Activated naive CD8-positive, alpha-beta T cell treated with anti-CD3 and anti-CD28 coated beads for 36 hours (primary cell): ENCODE measurements at regions not wholly inside any gene's neighbourhood (a gene's known extent, or its start where the extent isn't known, plus 50 kb on each side); places are given as distances from the start of the nearest gene placed in this dataset.
"Not testable (repeated sequence)": the region's sequence is repeated elsewhere in the genome, so short reads cannot be mapped to it uniquely, and the experiment has no call there.

Experiments
- DNase-seq: peaks from one replicate; pipeline ENCODE4 v3.0.0; 2021
- H3K27ac Mint-ChIP-seq: one replicate; pipeline ENCODE4 v1.8.0; 2022; ENCODE audit warnings: mild to moderate bottlenecking, moderate library complexity, mixed read lengths
- H3K27me3 Mint-ChIP-seq: one replicate; pipeline ENCODE4 v1.8.0; 2022; ENCODE audit warnings: mild to moderate bottlenecking, mixed read lengths
- H3K36me3 Mint-ChIP-seq: one replicate; pipeline ENCODE4 v1.8.0; 2021; ENCODE audit warnings: mild to moderate bottlenecking, mixed read lengths
- H3K4me1 Mint-ChIP-seq: one replicate; pipeline ENCODE4 v1.8.0; 2021; ENCODE audit warnings: mixed read lengths
- H3K4me3 Mint-ChIP-seq: one replicate; pipeline ENCODE4 v1.8.0; 2022; ENCODE audit warnings: mild to moderate bottlenecking, moderate library complexity, mixed read lengths
- H3K9me3 Mint-ChIP-seq: one replicate; pipeline ENCODE4 v1.8.0; 2022; ENCODE audit warnings: mixed read lengths

- H3K36me3 Mint-ChIP-seq = no peaks in the 10 kb centered on the region
- no peak for DNase-seq
- H3K4me3 Mint-ChIP-seq = no peak overlapping the region
- peaks cover under 1% of the 10 kb centered on the region for H3K9me3 Mint-ChIP-seq
- no peak overlapping the region for H3K27ac Mint-ChIP-seq
- peaks cover 3% of the 10 kb centered on the region for H3K4me1 Mint-ChIP-seq
- H3K27me3 Mint-ChIP-seq = no peaks in the 10 kb centered on the region
Measured at GRCh38 chr10:26355241-26355640, 82.9 kb upstream of the APBB1IP start.

- Mint-ChIP-seq H3K4me1 (peaks cover 3% of the 10 kb centered on the region), H3K36me3 (no peaks in the 10 kb centered on the region), H3K27me3 (no peaks in the 10 kb centered on the region), H3K9me3 (no peaks in the 10 kb centered on the region), H3K4me3 (no peak overlapping the region), H3K27ac (no peak overlapping the region)
- no peak for DNase-seq
Measured at GRCh38 chr10:26357203-26357602, 80.9 kb upstream of the APBB1IP start.

- no peaks in the 10 kb centered on the region for H3K36me3 Mint-ChIP-seq
- no peak overlapping the region for H3K27ac Mint-ChIP-seq
- no peak for DNase-seq
- H3K4me1 Mint-ChIP-seq = peaks cover 3% of the 10 kb centered on the region
- no peaks in the 10 kb centered on the region for H3K9me3 Mint-ChIP-seq
- H3K4me3 Mint-ChIP-seq = no peak overlapping the region
- no peaks in the 10 kb centered on the region for H3K27me3 Mint-ChIP-seq
Measured at GRCh38 chr10:26358071-26358470, 80.1 kb upstream of the APBB1IP start.

GRCh38 chr10:26359670-26360069 is 78.5 kb upstream of the APBB1IP start:
- DNase-seq = no peak
- H3K36me3 Mint-ChIP-seq = no peaks in the 10 kb centered on the region
- no peaks in the 10 kb centered on the region for H3K27me3 Mint-ChIP-seq
- no peak overlapping the region for H3K4me3 Mint-ChIP-seq
- no peak overlapping the region for H3K27ac Mint-ChIP-seq
- peaks cover 3% of the 10 kb centered on the region for H3K4me1 Mint-ChIP-seq
- H3K9me3 Mint-ChIP-seq = no peaks in the 10 kb centered on the region

GRCh38 chr10:26361351-26361750 is 76.8 kb upstream of the APBB1IP start:
- peaks cover 6% of the 10 kb centered on the region for H3K4me1 Mint-ChIP-seq

GRCh38 chr10:26361971-26362370 is 76.2 kb upstream of the APBB1IP start:
- peaks cover 6% of the 10 kb centered on the region for H3K4me1 Mint-ChIP-seq
- no peak for DNase-seq
- no peak overlapping the region for H3K4me3 Mint-ChIP-seq
- H3K36me3 Mint-ChIP-seq = no peaks in the 10 kb centered on the region
- no peak overlapping the region for H3K27ac Mint-ChIP-seq
- no peaks in the 10 kb centered on the region for H3K27me3 Mint-ChIP-seq
- H3K9me3 Mint-ChIP-seq = no peaks in the 10 kb centered on the region

More at GRCh38 chr10:26361351-26361750, 76.8 kb upstream of the APBB1IP start:
- Mint-ChIP-seq H3K36me3 (no peaks in the 10 kb centered on the region), H3K27me3 (no peaks in the 10 kb centered on the region), H3K27ac (no peak overlapping the region), H3K9me3 (no peaks in the 10 kb centered on the region), H3K4me3 (no peak overlapping the region)
- no peak for DNase-seq

GRCh38 chr10:26365681-26366358 is 72.3 kb upstream of the APBB1IP start:
- Mint-ChIP-seq H3K36me3 (no peaks in the 10 kb centered on the region), H3K27ac (no peak overlapping the region), H3K4me3 (no peak overlapping the region), H3K9me3 (peaks cover 7% of the 10 kb centered on the region), H3K4me1 (peaks cover 3% of the 10 kb centered on the region), H3K27me3 (no peaks in the 10 kb centered on the region)
- DNase-seq = peak; percentile 1

- not testable (repeated sequence) for H3K27me3 Mint-ChIP-seq, H3K4me1 Mint-ChIP-seq, H3K27ac Mint-ChIP-seq, H3K36me3 Mint-ChIP-seq, DNase-seq, H3K4me3 Mint-ChIP-seq, H3K9me3 Mint-ChIP-seq
Measured at GRCh38 chr10:26367035-26367434, 71.1 kb upstream of the APBB1IP start.

- Mint-ChIP-seq H3K4me1 (peaks cover 3% of the 10 kb centered on the region), H3K9me3 (peaks cover 7% of the 10 kb centered on the region), H3K36me3 (no peaks in the 10 kb centered on the region), H3K27me3 (no peaks in the 10 kb centered on the region), H3K27ac (no peak overlapping the region), H3K4me3 (no peak overlapping the region)
- DNase-seq = peak; percentile 1
Measured at GRCh38 chr10:26367771-26368170, 70.4 kb upstream of the APBB1IP start.

- peaks cover 3% of the 10 kb centered on the region for H3K4me1 Mint-ChIP-seq
Measured at GRCh38 chr10:26368463-26368862, 69.7 kb upstream of the APBB1IP start.

GRCh38 chr10:26372513-26373354 is 65.4 kb upstream of the APBB1IP start:
- H3K27ac Mint-ChIP-seq = no peak overlapping the region
- no peaks in the 10 kb centered on the region for H3K27me3 Mint-ChIP-seq
- DNase-seq = no peak
- no peak overlapping the region for H3K4me3 Mint-ChIP-seq
- peaks cover 3% of the 10 kb centered on the region for H3K9me3 Mint-ChIP-seq
- no peaks in the 10 kb centered on the region for H3K36me3 Mint-ChIP-seq
- H3K4me1 Mint-ChIP-seq = no peaks in the 10 kb centered on the region

More at GRCh38 chr10:26368463-26368862, 69.7 kb upstream of the APBB1IP start:
- DNase-seq = no peak
- no peak overlapping the region for H3K27ac Mint-ChIP-seq
- H3K9me3 Mint-ChIP-seq = peaks cover 7% of the 10 kb centered on the region
- no peaks in the 10 kb centered on the region for H3K36me3 Mint-ChIP-seq
- no peaks in the 10 kb centered on the region for H3K27me3 Mint-ChIP-seq
- H3K4me3 Mint-ChIP-seq = no peak overlapping the region

- Mint-ChIP-seq H3K27ac (no peak overlapping the region), H3K9me3 (peaks cover 3% of the 10 kb centered on the region), H3K36me3 (no peaks in the 10 kb centered on the region), H3K4me1 (no peaks in the 10 kb centered on the region), H3K4me3 (no peak overlapping the region), H3K27me3 (no peaks in the 10 kb centered on the region)
- no peak for DNase-seq
Measured at GRCh38 chr10:26374426-26374825, 63.7 kb upstream of the APBB1IP start.

- not testable (repeated sequence) for H3K36me3 Mint-ChIP-seq
Measured at GRCh38 chr10:26377224-26377810, 60.8 kb upstream of the APBB1IP start.

GRCh38 chr10:26378861-26379294 is 59.3 kb upstream of the APBB1IP start:
- Mint-ChIP-seq H3K4me1 (no peaks in the 10 kb centered on the region), H3K9me3 (no peaks in the 10 kb centered on the region), H3K36me3 (no peaks in the 10 kb centered on the region), H3K4me3 (no peak overlapping the region), H3K27me3 (no peaks in the 10 kb centered on the region), H3K27ac (no peak overlapping the region)
- DNase-seq = no peak

More at GRCh38 chr10:26377224-26377810, 60.8 kb upstream of the APBB1IP start:
- not testable (repeated sequence) for H3K27ac Mint-ChIP-seq, DNase-seq, H3K27me3 Mint-ChIP-seq, H3K4me1 Mint-ChIP-seq, H3K4me3 Mint-ChIP-seq, H3K9me3 Mint-ChIP-seq

- no peak overlapping the region for H3K4me3 Mint-ChIP-seq
- no peaks in the 10 kb centered on the region for H3K4me1 Mint-ChIP-seq
- H3K27me3 Mint-ChIP-seq = no peaks in the 10 kb centered on the region
- H3K9me3 Mint-ChIP-seq = no peaks in the 10 kb centered on the region
- H3K36me3 Mint-ChIP-seq = no peaks in the 10 kb centered on the region
- no peak for DNase-seq
- no peak overlapping the region for H3K27ac Mint-ChIP-seq
Measured at GRCh38 chr10:26380815-26381214, 57.3 kb upstream of the APBB1IP start.
